A549 (cell line): ENCODE measurements at regions not wholly inside any gene's neighbourhood (a gene's known extent, or its start where the extent isn't known, plus 50 kb on each side); places are given as distances from the start of the nearest gene placed in this dataset.

Experiments
- ATAC-seq, 2 experiments: fragments of 200-7000 bp in 1 of 2; fragments of >200 bp in 1 of 2; cut with Nextera tagmentation in 1 of 2; cut with Tn5 transposase in 1 of 2; 3 replicates each; pipeline versions ENCODE4 v1.8.0 to v1.9.1; 2018 to 2020; ENCODE audit warnings: mild to moderate bottlenecking in 1 of 2, moderate library complexity in 1 of 2
- CTCF ChIA-PET: fragments of 300-600 bp; sonication (Branson Sonifier 250); formaldehyde crosslinking; extraction: SDS; loops from one replicate; lab custom pipeline; 2021; ENCODE audit warnings: antibody characterized with exemption, inconsistent platforms; lab: Yijun Ruan, JAX
- POLR2A ChIA-PET: fragments of 350-600 bp; formaldehyde crosslinking; extraction: SDS; loops from one replicate; lab custom pipeline; 2021; ENCODE audit warnings: antibody characterized with exemption, inconsistent platforms; lab: Yijun Ruan, JAX
- DNase-seq, 2 experiments: peaks; one replicate each; pipeline versions ENCODE4 v3.0.0 to v3.0.0-alpha.2; 2011 to 2016; ENCODE audit warnings: low read depth in 1 of 2, low spot score in 1 of 2
- FAIRE-seq: peaks from 2 replicates; lab custom pipeline; 2011; peaks lifted over from hg19 to GRCh38; lab: Jason Lieb, UNC
- H3K27ac ChIP-seq, 2 experiments: fragments of >200 bp; sonication (Bioruptor Twin); formaldehyde crosslinking; 3 replicates each; pipeline ENCODE4 v1.5.1; 2016 to 2017
- H3K4me1 ChIP-seq: fragments of >200 bp; sonication (Bioruptor Twin); formaldehyde crosslinking; 3 replicates; pipeline ENCODE4 v1.6.1; 2016
- H3K4me2 ChIP-seq: fragments of >200 bp; sonication (Bioruptor Twin); formaldehyde crosslinking; 3 replicates; pipeline ENCODE4 v1.6.1; 2016
- H3K4me3 ChIP-seq: fragments of >200 bp; sonication (Bioruptor Twin); formaldehyde crosslinking; 3 replicates; pipeline ENCODE4 v1.5.1; 2016
- H3K9me3 ChIP-seq: fragments of >200 bp; sonication (Bioruptor Twin); formaldehyde crosslinking; 3 replicates; pipeline ENCODE4 v1.6.1; 2016
- BCL3 ChIP-seq: fragments of >200 bp; sonication (Bioruptor Twin); formaldehyde crosslinking; IDR thresholded peaks from 3 replicates; pipeline ENCODE4 v1.6.1; 2016
- BHLHE40 ChIP-seq: IDR thresholded peaks from 2 replicates; pipeline ENCODE4 v1.6.1; 2012; ENCODE audit warnings: low read depth, low read length, inconsistent platforms
- CHD2 ChIP-seq: fragments of 150-350 bp; IDR thresholded peaks from 2 replicates; pipeline ENCODE4 v1.6.1; 2014; ENCODE audit warnings: low read length; ENCODE audit not compliant: partially characterized antibody
- EHMT2 ChIP-seq: fragments of 200-600 bp; sonication (generic); IDR thresholded peaks from 2 replicates; pipeline ENCODE4 v1.6.1; 2016; ENCODE audit warnings: antibody characterized with exemption, low read depth, mild to moderate bottlenecking, moderate library complexity
- EP300 ChIP-seq, 2 experiments: fragments of >200 bp; sonication (Bioruptor Twin); formaldehyde crosslinking; IDR thresholded peaks; 2 replicates in 1 of 2; 3 replicates in 1 of 2; pipeline ENCODE4 v1.6.1; 2016 to 2017
- FOXS1 ChIP-seq: fragments of 250-450 bp; sonication (Bioruptor Pico); IDR thresholded peaks from 2 replicates; pipeline ENCODE4 v1.5.0; 2020; ENCODE audit warnings: mild to moderate bottlenecking, moderate library complexity
- GATA3 ChIP-seq: IDR thresholded peaks from 2 replicates; pipeline ENCODE4 v1.6.1; 2012; ENCODE audit warnings: borderline replicate concordance
- HMGXB4 ChIP-seq: fragments of 250-450 bp; sonication (Bioruptor Pico); IDR thresholded peaks from 2 replicates; pipeline ENCODE4 v1.5.0; 2021; ENCODE audit warnings: mild to moderate bottlenecking, moderate library complexity, borderline replicate concordance
- HOXA7 ChIP-seq: fragments of 250-450 bp; sonication (Bioruptor Pico); IDR thresholded peaks from 2 replicates; pipeline ENCODE4 v1.5.0; 2020; ENCODE audit warnings: mild to moderate bottlenecking, moderate library complexity
- HOXB13 ChIP-seq: fragments of 250-450 bp; sonication (Bioruptor Pico); IDR thresholded peaks from 2 replicates; pipeline ENCODE4 v1.5.0; 2020; ENCODE audit warnings: low read depth, mild to moderate bottlenecking, moderate library complexity
- MAFK ChIP-seq: fragments of 450-650 bp; IDR thresholded peaks from 2 replicates; pipeline ENCODE4 v1.6.1; 2014; ENCODE audit not compliant: partially characterized antibody
- MAZ ChIP-seq: fragments of 150-350 bp; IDR thresholded peaks from 2 replicates; pipeline ENCODE4 v1.6.1; 2014; ENCODE audit warnings: antibody characterized with exemption, low read depth, low read length, borderline replicate concordance
- NFE2L2 ChIP-seq: fragments of 150-350 bp; conservative IDR thresholded peaks from 2 replicates; pipeline ENCODE4 v1.6.1; 2014; ENCODE audit warnings: low read length
- NPAS2 ChIP-seq: fragments of 250-450 bp; sonication (Bioruptor Pico); IDR thresholded peaks from 2 replicates; pipeline ENCODE4 v1.8.0; 2022; ENCODE audit warnings: mild to moderate bottlenecking, moderate library complexity, borderline replicate concordance
- NR3C1 ChIP-seq: fragments of >200 bp; sonication (Bioruptor Twin); formaldehyde crosslinking; IDR thresholded peaks from 3 replicates; pipeline ENCODE4 v1.6.1; 2017
- PHF8 ChIP-seq: fragments of 200-600 bp; sonication (generic); IDR thresholded peaks from 2 replicates; pipeline ENCODE4 v1.6.1; 2016; ENCODE audit warnings: low read depth, mild to moderate bottlenecking, antibody characterized with exemption, moderate library complexity, borderline replicate concordance
- POLR2A ChIP-seq: IDR thresholded peaks from 2 replicates; pipeline ENCODE4 v1.6.1; 2012; ENCODE audit warnings: mild to moderate bottlenecking, low read length
- RAD21 ChIP-seq, 2 experiments: fragments of >200 bp in 1 of 2; sonication (Bioruptor Twin) in 1 of 2; formaldehyde crosslinking in 1 of 2; IDR thresholded peaks in 1 of 2; conservative IDR thresholded peaks in 1 of 2; 2 replicates in 1 of 2; 3 replicates in 1 of 2; pipeline ENCODE4 v1.6.1; 2012 to 2018; ENCODE audit warnings: inconsistent platforms in 1 of 2
- RCOR1 ChIP-seq: fragments of 150-350 bp; IDR thresholded peaks from 2 replicates; pipeline ENCODE4 v1.6.1; 2014; ENCODE audit warnings: antibody characterized with exemption, low read length, low read depth
- RFX5 ChIP-seq: fragments of 450-650 bp; IDR thresholded peaks from 2 replicates; pipeline ENCODE4 v1.7.1; 2014; ENCODE audit warnings: antibody characterized with exemption, mild to moderate bottlenecking, moderate library complexity
- SMC3 ChIP-seq: fragments of >200 bp; sonication (Bioruptor Twin); formaldehyde crosslinking; IDR thresholded peaks from 3 replicates; pipeline ENCODE4 v1.6.1; 2018; ENCODE audit warnings: inconsistent platforms
- TP53 ChIP-seq: fragments of 250-450 bp; sonication (Bioruptor Pico); IDR thresholded peaks from 2 replicates; pipeline ENCODE4 v1.5.0; 2021; ENCODE audit warnings: mild to moderate bottlenecking, moderate library complexity
- ZC3H11A ChIP-seq: fragments of 450-650 bp; IDR thresholded peaks from 2 replicates; pipeline ENCODE4 v1.6.1; 2014; ENCODE audit warnings: antibody characterized with exemption, mild to moderate bottlenecking
- WGBS: methylation state at CpG from one replicate; pipeline ENCODE4 v1.1.6; 2017; ENCODE audit errors: missing lambda C conversion rate; 5-methylcytosine and 5-hydroxymethylcytosine counted together

GRCh38 chr1:175875556-175875955 is 132.2 kb upstream of the TNR start:
- Histone ChIP-seq H3K4me2 (no peak overlapping the region), H3K27ac (no peak overlapping the region), H3K9me3 (no peaks in the 10 kb centered on the region)
- ChIA-PET CTCF (interaction anchor here (1.5 to 5.0 kb wide), 2 partner anchors 10 to 13 kb away, joined by 5 to 21 read pairs; no protein-coding TSS in a partner anchor), POLR2A (no interaction called here)
- no peak for DNase-seq
- FAIRE-seq, result no peak
- 63% methylated on average over 6 of the region's 6 CpGs for WGBS
- TF ChIP-seq RAD21 (conservative IDR thresholded peaks at IDR 0.05 in 1 of 2, IDR thresholded peaks at IDR 0.05 in 1 of 2) (no peak), HOXA7 (CRISPR knock-in tag) (no peak), EHMT2 (no peak), RCOR1 (no peak), BHLHE40 (no peak), FOXS1 (CRISPR knock-in tag) (no peak), HOXB13 (CRISPR knock-in tag) (no peak), NFE2L2 (no peak), GATA3 (no peak), EP300 (IDR thresholded peaks at IDR 0.05) (no peak)
- TF ChIP-seq, all 56 proteins: peak for 0
- no peak for ATAC-seq
- Histone ChIP-seq H3K4me3 (no peak overlapping the region), H3K4me1 (no peaks in the 10 kb centered on the region)

GRCh38 chr1:175874081-175874480 is 130.7 kb upstream of the TNR start:
- Histone ChIP-seq H3K9me3 (no peaks in the 10 kb centered on the region), H3K27ac (no peak overlapping the region), H3K4me3 (no peak overlapping the region)
- ChIA-PET POLR2A (no interaction called here), CTCF (no interaction called here)
- no peak for FAIRE-seq
- no peak for DNase-seq
- 48% methylated on average over 2 of the region's 2 CpGs for WGBS
- TF ChIP-seq ZC3H11A (no peak), EHMT2 (no peak)
- TF ChIP-seq, all 56 proteins: peak for 0
- no peak for ATAC-seq
- H3K4me2 ChIP-seq, result no peak overlapping the region
- H3K4me1 ChIP-seq, result no peaks in the 10 kb centered on the region

- POLR2A ChIA-PET, result no interaction called here
- no peak overlapping the region for H3K27ac ChIP-seq
- no peaks in the 10 kb centered on the region for H3K9me3 ChIP-seq
- no peak for TF ChIP-seq TP53 (CRISPR knock-in tag)
- no peak for TF ChIP-seq NR3C1
- TF ChIP-seq MAZ, result no peak
- TF ChIP-seq SMC3, result no peak
- CTCF ChIA-PET, result interaction anchor here (0.6 kb wide), 1 partner anchor 504 kb away, joined by 3 read pairs; no protein-coding TSS in a partner anchor
- ATAC-seq, result no peak
- DNase-seq, result no peak
- no peak overlapping the region for H3K4me3 ChIP-seq
- no peak overlapping the region for H3K4me2 ChIP-seq
- 41% methylated on average over 6 of the region's 6 CpGs for WGBS
- no peaks in the 10 kb centered on the region for H3K4me1 ChIP-seq
- FAIRE-seq, result no peak
These were observed 130.0 kb upstream of the TNR start for GRCh38 chr1:175873290-175873935.

GRCh38 chr1:175872588-175872987 is 129.2 kb upstream of the TNR start:
- H3K4me1 ChIP-seq, result no peaks in the 10 kb centered on the region
- ChIA-PET POLR2A (no interaction called here), CTCF (no interaction called here)
- H3K4me2 ChIP-seq, result no peak overlapping the region
- DNase-seq, result no peak
- H3K27ac ChIP-seq, result no peak overlapping the region
- FAIRE-seq, result no peak
- no peaks in the 10 kb centered on the region for H3K9me3 ChIP-seq
- TF ChIP-seq CHD2 (no peak), EP300 (IDR thresholded peaks at IDR 0.05) (no peak), NPAS2 (CRISPR knock-in tag) (no peak)
- H3K4me3 ChIP-seq, result no peak overlapping the region
- no peak for ATAC-seq
- 60% methylated on average over 4 of the region's 4 CpGs for WGBS

- TF ChIP-seq MAFK (no peak), FOXS1 (CRISPR knock-in tag) (no peak), HMGXB4 (no peak), BHLHE40 (no peak), PHF8 (no peak), NR3C1 (no peak), POLR2A (no peak), RFX5 (no peak), BCL3 (no peak), CHD2 (no peak), ZC3H11A (no peak)
- TF ChIP-seq, all 56 proteins: peak for 0
- no peak for ATAC-seq
- Histone ChIP-seq H3K4me1 (no peaks in the 10 kb centered on the region), H3K4me2 (no peak overlapping the region), H3K27ac (no peak overlapping the region), H3K4me3 (no peak overlapping the region), H3K9me3 (no peaks in the 10 kb centered on the region)
- CTCF ChIA-PET, result no interaction called here
- POLR2A ChIA-PET, result no interaction called here
- WGBS, result 74% methylated on average over 3 of the region's 4 CpGs
- FAIRE-seq, result no peak
- no peak for DNase-seq
These were observed 128.3 kb upstream of the TNR start for GRCh38 chr1:175871647-175872046.
